Nephron progenitor cell (in vitro differentiated cells): ENCODE measurements at regions not wholly inside any gene's neighbourhood (a gene's known extent, or its start where the extent isn't known, plus 50 kb on each side); places are given as distances from the start of the nearest gene placed in this dataset.

Experiments
- DNase-seq: peaks from one replicate; pipeline ENCODE4 v3.0.0; 2021
- H3K27ac Mint-ChIP-seq: 2 replicates; pipeline ENCODE4 v1.8.0; 2021; ENCODE audit warnings: mild to moderate bottlenecking, moderate library complexity, mixed read lengths
- H3K27me3 Mint-ChIP-seq: 2 replicates; pipeline ENCODE4 v1.8.0; 2021; ENCODE audit warnings: mild to moderate bottlenecking, low read depth, mixed read lengths; ENCODE audit not compliant: poor library complexity
- H3K36me3 Mint-ChIP-seq: 2 replicates; pipeline ENCODE4 v1.8.0; 2021; ENCODE audit warnings: low read depth, mixed read lengths
- H3K4me1 Mint-ChIP-seq: 2 replicates; pipeline ENCODE4 v1.8.0; 2021; ENCODE audit warnings: mixed read lengths
- H3K4me3 Mint-ChIP-seq: 2 replicates; pipeline ENCODE4 v1.8.0; 2021; ENCODE audit warnings: mild to moderate bottlenecking, moderate library complexity, mixed read lengths
- H3K9me3 Mint-ChIP-seq: 2 replicates; pipeline ENCODE4 v1.8.0; 2021; ENCODE audit warnings: mild to moderate bottlenecking, moderate library complexity, mixed read lengths
- TF ChIP-seq, protein P1 (sequence below): fragments of 200-600 bp; sonication (generic); IDR thresholded peaks from 2 replicates; pipeline ENCODE4 v1.5.0; 2021; ENCODE audit warnings: antibody characterized with exemption

GRCh38 chr2:146124741-146125140 lies 1604.8 kb upstream of the ZEB2 start:
- peaks cover 5% of the 10 kb centered on the region for H3K27me3 Mint-ChIP-seq
- H3K36me3 Mint-ChIP-seq: peaks cover 8% of the 10 kb centered on the region
- TF ChIP-seq, protein P1, sequence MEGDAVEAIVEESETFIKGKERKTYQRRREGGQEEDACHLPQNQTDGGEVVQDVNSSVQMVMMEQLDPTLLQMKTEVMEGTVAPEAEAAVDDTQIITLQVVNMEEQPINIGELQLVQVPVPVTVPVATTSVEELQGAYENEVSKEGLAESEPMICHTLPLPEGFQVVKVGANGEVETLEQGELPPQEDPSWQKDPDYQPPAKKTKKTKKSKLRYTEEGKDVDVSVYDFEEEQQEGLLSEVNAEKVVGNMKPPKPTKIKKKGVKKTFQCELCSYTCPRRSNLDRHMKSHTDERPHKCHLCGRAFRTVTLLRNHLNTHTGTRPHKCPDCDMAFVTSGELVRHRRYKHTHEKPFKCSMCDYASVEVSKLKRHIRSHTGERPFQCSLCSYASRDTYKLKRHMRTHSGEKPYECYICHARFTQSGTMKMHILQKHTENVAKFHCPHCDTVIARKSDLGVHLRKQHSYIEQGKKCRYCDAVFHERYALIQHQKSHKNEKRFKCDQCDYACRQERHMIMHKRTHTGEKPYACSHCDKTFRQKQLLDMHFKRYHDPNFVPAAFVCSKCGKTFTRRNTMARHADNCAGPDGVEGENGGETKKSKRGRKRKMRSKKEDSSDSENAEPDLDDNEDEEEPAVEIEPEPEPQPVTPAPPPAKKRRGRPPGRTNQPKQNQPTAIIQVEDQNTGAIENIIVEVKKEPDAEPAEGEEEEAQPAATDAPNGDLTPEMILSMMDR: no peak
- no peak overlapping the region for H3K27ac Mint-ChIP-seq
- peaks cover 10% of the 10 kb centered on the region for H3K9me3 Mint-ChIP-seq
- H3K4me3 Mint-ChIP-seq: no peak overlapping the region
- H3K4me1 Mint-ChIP-seq: peaks cover 1% of the 10 kb centered on the region
- no peak for DNase-seq

GRCh38 chr2:146123714-146124113 lies 1603.8 kb upstream of the ZEB2 start:
- Mint-ChIP-seq H3K9me3 (peaks cover 6% of the 10 kb centered on the region), H3K4me1 (no peaks in the 10 kb centered on the region), H3K27me3 (peaks cover 5% of the 10 kb centered on the region), H3K36me3 (peaks cover 6% of the 10 kb centered on the region), H3K4me3 (no peak overlapping the region), H3K27ac (no peak overlapping the region)
- no peak for DNase-seq
- TF ChIP-seq, protein P1: no peak

DNA sequence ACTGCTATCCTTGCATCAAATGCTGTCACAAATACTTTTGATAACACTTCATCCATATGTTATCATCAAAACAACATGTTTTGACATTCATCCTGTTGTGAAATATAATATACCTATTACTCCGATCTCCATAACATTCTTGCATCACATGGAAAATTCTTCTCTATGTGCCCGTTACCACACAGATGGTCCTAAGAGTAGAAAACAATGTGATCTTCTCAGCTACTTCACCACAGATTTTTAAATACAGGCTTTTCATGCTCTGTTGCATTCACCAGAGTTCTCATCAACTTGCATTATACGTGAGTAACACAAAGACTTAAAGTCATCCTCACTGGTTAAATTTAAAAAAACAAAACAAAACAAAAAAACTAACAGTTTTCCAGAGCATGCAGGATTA lies 1603.3 kb upstream of the ZEB2 start:
- Mint-ChIP-seq H3K27ac (no peak overlapping the region), H3K9me3 (peaks cover 2% of the 10 kb centered on the region)
- DNase-seq: no peak

DNA sequence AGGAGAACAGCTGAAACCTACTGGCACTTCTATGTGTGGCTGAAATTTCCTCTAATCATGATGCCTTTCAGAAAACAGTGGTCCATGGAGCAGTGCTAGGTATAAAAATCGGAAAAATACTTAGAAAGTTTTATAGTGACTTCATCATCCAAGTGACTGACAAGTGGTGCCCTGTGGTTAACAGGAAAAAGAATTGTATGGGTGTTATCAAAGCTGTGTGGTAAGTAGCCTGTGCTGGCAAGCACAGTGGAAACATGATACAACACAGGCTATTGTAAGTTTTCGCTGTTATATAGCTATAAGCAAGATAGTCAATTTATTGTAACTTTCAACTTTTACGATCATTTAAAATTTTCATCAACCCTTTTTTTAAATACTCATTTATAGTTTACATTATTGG lies 1599.7 kb upstream of the ZEB2 start:
- Mint-ChIP-seq H3K4me3 (no peak overlapping the region), H3K4me1 (no peaks in the 10 kb centered on the region), H3K9me3 (no peaks in the 10 kb centered on the region), H3K36me3 (no peaks in the 10 kb centered on the region), H3K27me3 (peaks cover 5% of the 10 kb centered on the region), H3K27ac (no peak overlapping the region)
- no peak for DNase-seq
- TF ChIP-seq, protein P1: no peak

More for the DNA sequence above, 1603.3 kb upstream of the ZEB2 start:
- TF ChIP-seq, protein P1: no peak
- Mint-ChIP-seq H3K36me3 (peaks cover 2% of the 10 kb centered on the region), H3K4me3 (no peak overlapping the region), H3K4me1 (no peaks in the 10 kb centered on the region), H3K27me3 (peaks cover 5% of the 10 kb centered on the region)

DNA sequence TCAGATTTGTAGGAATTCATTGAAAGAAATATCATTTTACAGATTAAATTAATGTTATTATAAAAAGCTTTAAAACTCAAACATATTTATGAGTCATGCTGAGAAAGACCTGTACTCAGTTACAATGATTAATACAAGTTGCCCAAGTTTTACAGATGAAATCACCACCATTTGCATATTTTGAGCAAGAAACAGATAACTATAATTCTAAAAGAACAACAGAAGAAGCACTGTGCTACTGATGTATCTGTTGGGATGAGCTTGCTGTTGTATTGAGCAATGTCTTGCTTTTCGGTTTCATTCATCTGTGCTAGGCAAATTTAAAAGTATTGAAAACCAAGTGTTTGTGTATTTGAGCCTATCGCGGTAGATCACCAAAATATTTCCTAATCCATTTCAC lies 1589.1 kb upstream of the ZEB2 start:
- DNase-seq: no peak
- TF ChIP-seq, protein P1: no peak
- H3K4me3 Mint-ChIP-seq: no peak overlapping the region
- H3K4me1 Mint-ChIP-seq: no peaks in the 10 kb centered on the region
- H3K36me3 Mint-ChIP-seq: no peaks in the 10 kb centered on the region
- no peak overlapping the region for H3K27ac Mint-ChIP-seq
- H3K9me3 Mint-ChIP-seq: no peaks in the 10 kb centered on the region
- H3K27me3 Mint-ChIP-seq: no peaks in the 10 kb centered on the region

DNA sequence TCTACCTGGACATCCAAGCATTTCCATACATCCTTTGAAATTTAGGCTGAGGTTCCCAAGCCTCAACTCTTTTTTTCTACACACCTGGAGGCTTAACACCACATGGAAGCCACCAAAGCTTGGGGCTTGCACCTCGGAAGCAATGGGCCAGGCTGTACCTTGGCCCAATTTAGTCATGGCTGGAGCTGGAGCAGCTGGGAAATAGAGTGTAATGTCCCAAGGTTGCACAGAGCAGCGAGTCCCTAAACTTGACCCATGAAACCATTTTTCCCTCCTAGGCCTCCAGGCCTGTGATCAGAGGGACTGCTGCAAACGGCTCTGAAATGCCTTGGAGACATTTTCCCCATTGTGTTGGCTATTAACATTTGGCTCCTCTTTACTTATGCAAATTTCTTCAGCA lies 1574.3 kb upstream of the ZEB2 start:
- Mint-ChIP-seq H3K9me3 (peaks cover 50% of the 10 kb centered on the region), H3K4me1 (no peaks in the 10 kb centered on the region), H3K27me3 (peaks cover 4% of the 10 kb centered on the region), H3K27ac (no peak overlapping the region), H3K4me3 (no peak overlapping the region), H3K36me3 (peaks cover 12% of the 10 kb centered on the region)
- DNase-seq: no peak
- TF ChIP-seq, protein P1: no peak
